Tibial nerve (tissue), 3 donors: ENCODE measurements at regions not wholly inside any gene's neighbourhood (a gene's known extent, or its start where the extent isn't known, plus 50 kb on each side); places are given as distances from the start of the nearest gene placed in this dataset.

Experiments used
- CTCF ChIP-seq, 5 experiments: fragments of 200-600 bp in 3 of 5; fragments of 450-650 bp in 2 of 5; sonication (generic) in 3 of 5; IDR thresholded peaks; one replicate each; pipeline ENCODE4 v1.5.1; 2016 to 2019; ENCODE audit warnings: antibody characterized with exemption in 5 of 5, mild to moderate bottlenecking in 3 of 5, moderate library complexity in 2 of 5
- POLR2A ChIP-seq, 2 donors: fragments of 450-650 bp; IDR thresholded peaks; one replicate each; pipeline ENCODE4 v1.6.1; 2017; ENCODE audit warnings: antibody characterized with exemption in 2 of 2, mild to moderate bottlenecking in 2 of 2, moderate library complexity in 2 of 2

GRCh38 chr1:57722285-57722978 lies 298.6 kb upstream of the DAB1 start:
- TF ChIP-seq CTCF (IDR thresholded peaks at IDR 0.05) (no peak), POLR2A (IDR thresholded peaks at IDR 0.05) (no peak)
